SK-N-SH (cell line): ENCODE measurements at regions not wholly inside any gene's neighbourhood (a gene's known extent, or its start where the extent isn't known, plus 50 kb on each side); places are given as distances from the start of the nearest gene placed in this dataset.

Experiments used
- CTCF ChIA-PET: fragments of 300-600, 350-600 bp; formaldehyde crosslinking; extraction: SDS; loops from one replicate; lab custom pipeline; 2021; lab: Yijun Ruan, JAX
- POLR2A ChIA-PET: fragments of 350-600 bp; sonication (Branson Sonifier 250); formaldehyde crosslinking; extraction: SDS; loops from one replicate; lab custom pipeline; 2020; ENCODE audit warnings: antibody characterized with exemption, inconsistent platforms; lab: Yijun Ruan, JAX
- DNase-seq: peaks from one replicate; pipeline ENCODE4 v3.0.0; 2012
- H2AFZ ChIP-seq: fragments of 200-600 bp; sonication (generic); 2 replicates; pipeline ENCODE4 v1.8.1; 2016; ENCODE audit warnings: antibody characterized with exemption, mild to moderate bottlenecking, low read depth
- H3F3A ChIP-seq: fragments of 200-600 bp; sonication (generic); replicated peaks from 2 replicates; pipeline ENCODE3; 2016; ENCODE audit warnings: antibody characterized with exemption, mild to moderate bottlenecking; ENCODE audit not compliant: insufficient read depth
- H3K27ac ChIP-seq, 2 experiments: fragments of 200-500 bp in 1 of 2; fragments of 200-600 bp in 1 of 2; sonication (Bioruptor generic) in 1 of 2; sonication (generic), shearing (Covaris generic) in 1 of 2; 2 replicates each; pipeline versions ENCODE4 v1.5.1 to v1.6.1; 2014 to 2016; ENCODE audit warnings: low read depth in 2 of 2, inconsistent platforms in 1 of 2, low read length in 1 of 2, mild to moderate bottlenecking in 1 of 2, mixed read lengths in 1 of 2
- H3K27me3 ChIP-seq: fragments of 200-600 bp; sonication (generic), shearing (Covaris generic); 2 replicates; pipeline ENCODE4 v1.6.1; 2016; ENCODE audit warnings: mixed run types; ENCODE audit not compliant: insufficient read depth
- H3K36me3 ChIP-seq, 2 experiments: fragments of 200-500 bp in 1 of 2; fragments of 200-600 bp in 1 of 2; sonication (Bioruptor generic) in 1 of 2; sonication (generic) in 1 of 2; replicated peaks in 1 of 2; 2 replicates each; pipeline versions ENCODE3 to v1.5.1; 2014 to 2016; ENCODE audit warnings: low read length in 1 of 2, mild to moderate bottlenecking in 1 of 2; ENCODE audit not compliant: insufficient read depth in 2 of 2, control insufficient read depth in 1 of 2
- H3K4me1 ChIP-seq, 2 experiments: fragments of 200-500 bp in 1 of 2; fragments of 200-600 bp in 1 of 2; sonication (Bioruptor generic) in 1 of 2; sonication (generic), shearing (Covaris generic) in 1 of 2; 2 replicates each; pipeline versions ENCODE4 v1.5.1 to v1.6.1; 2014 to 2016; ENCODE audit warnings: low read depth in 1 of 2, low read length in 1 of 2, mixed run types in 1 of 2; ENCODE audit not compliant: insufficient read depth in 2 of 2, control insufficient read depth in 1 of 2
- H3K4me2 ChIP-seq: fragments of 200-600 bp; sonication (generic), shearing (Covaris generic); 2 replicates; pipeline ENCODE4 v1.6.1; 2017; ENCODE audit warnings: mixed run types
- H3K4me3 ChIP-seq, 2 experiments: fragments of 200-500 bp in 1 of 2; fragments of 200-600 bp in 1 of 2; sonication (Bioruptor generic) in 1 of 2; sonication (generic), shearing (Covaris generic) in 1 of 2; 2 replicates each; pipeline versions ENCODE4 v1.5.1 to v1.8.1; 2014 to 2016; ENCODE audit warnings: low read depth in 2 of 2, inconsistent platforms in 1 of 2, low read length in 1 of 2, mild to moderate bottlenecking in 1 of 2, mixed read lengths in 1 of 2, moderate library complexity in 1 of 2
- H3K79me2 ChIP-seq: fragments of 200-600 bp; sonication (generic); 2 replicates; pipeline ENCODE4 v1.8.1; 2017; ENCODE audit warnings: mild to moderate bottlenecking; ENCODE audit not compliant: insufficient read depth
- H3K9ac ChIP-seq: fragments of 200-600 bp; sonication (generic); 2 replicates; pipeline ENCODE4 v1.6.1; 2017; ENCODE audit warnings: mixed run types
- H3K9me2 ChIP-seq: fragments of 200-600 bp; sonication (generic); 2 replicates; pipeline ENCODE4 v1.6.1; 2017; ENCODE audit warnings: mixed run types
- H3K9me3 ChIP-seq: fragments of 200-600 bp; sonication (generic); 2 replicates; pipeline ENCODE4 v1.6.1; 2017; ENCODE audit warnings: mixed run types, mild to moderate bottlenecking, moderate library complexity
- H4K20me1 ChIP-seq: fragments of 200-600 bp; sonication (generic); 2 replicates; pipeline ENCODE4 v1.6.1; 2017; ENCODE audit warnings: mild to moderate bottlenecking, mixed run types; ENCODE audit not compliant: insufficient read depth
- CHD2 ChIP-seq: fragments of 150-350 bp; IDR thresholded peaks from 2 replicates; pipeline ENCODE4 v1.6.1; 2018; ENCODE audit warnings: low read length; ENCODE audit not compliant: partially characterized antibody
- CTCF ChIP-seq: fragments of 200-600 bp; sonication (generic); IDR thresholded peaks from 2 replicates; pipeline ENCODE4 v1.6.1; 2017; ENCODE audit warnings: antibody characterized with exemption, mild to moderate bottlenecking, moderate library complexity
- ELF1 ChIP-seq: IDR thresholded peaks from 2 replicates; pipeline ENCODE4 v1.4.0; 2012
- FOXJ3 ChIP-seq: sonication (generic); formaldehyde crosslinking; IDR thresholded peaks from 2 replicates; pipeline ENCODE4 v1.5.1; 2020; ENCODE audit warnings: mild to moderate bottlenecking, missing genetic modification reagents
- FOXM1 ChIP-seq: IDR thresholded peaks from 2 replicates; pipeline ENCODE4 v1.4.0; 2012; ENCODE audit warnings: low read depth, mild to moderate bottlenecking
- JUND ChIP-seq: IDR thresholded peaks from 2 replicates; pipeline ENCODE4 v1.4.0; 2012
- NRF1 ChIP-seq: IDR thresholded peaks from 2 replicates; pipeline ENCODE4 v1.6.1; 2012; ENCODE audit warnings: low read depth, mild to moderate bottlenecking, low read length
- RXRA ChIP-seq: IDR thresholded peaks from 2 replicates; pipeline ENCODE4 v1.4.0; 2012; ENCODE audit warnings: low read depth, mild to moderate bottlenecking, borderline replicate concordance
- SIN3A ChIP-seq: IDR thresholded peaks from 2 replicates; pipeline ENCODE4 v1.6.1; 2012; ENCODE audit warnings: low read depth, mild to moderate bottlenecking, low read length, moderate library complexity, borderline replicate concordance
- SMC3 ChIP-seq: IDR thresholded peaks from 2 replicates; pipeline ENCODE4 v1.6.1; 2012; ENCODE audit warnings: low read depth, low read length, improper control_type of control experiment
- TAF1 ChIP-seq: IDR thresholded peaks from 2 replicates; pipeline ENCODE4 v1.6.1; 2012; ENCODE audit warnings: low read depth, mild to moderate bottlenecking, low read length, moderate library complexity, borderline replicate concordance
- TCF12 ChIP-seq: IDR thresholded peaks from 2 replicates; pipeline ENCODE4 v1.4.0; 2012
- TEAD4 ChIP-seq: IDR thresholded peaks from 2 replicates; pipeline ENCODE4 v1.4.0; 2012; ENCODE audit warnings: mild to moderate bottlenecking, borderline replicate concordance; ENCODE audit not compliant: insufficient read depth
- USF1 ChIP-seq: IDR thresholded peaks from 2 replicates; pipeline ENCODE4 v1.4.0; 2012; ENCODE audit warnings: low read depth, borderline replicate concordance
- USF2 ChIP-seq: fragments of 150-350 bp; IDR thresholded peaks from 2 replicates; pipeline ENCODE4 v1.6.1; 2017; ENCODE audit warnings: antibody characterized with exemption, low read length, low read depth, borderline replicate concordance
- ZBTB33 ChIP-seq: IDR thresholded peaks from 2 replicates; pipeline ENCODE4 v1.4.0; 2012; ENCODE audit warnings: low read depth, borderline replicate concordance
- WGBS: methylation state at CpG from one replicate; pipeline ENCODE4 v1.1.6; 2017; ENCODE audit warnings: low lambda C conversion rate; 5-methylcytosine and 5-hydroxymethylcytosine counted together

GRCh38 chr3:14284694-14285547 lies 106.3 kb downstream of the LSM3 start (continued):
- TF ChIP-seq FOXM1 (no peak), ZBTB33 (no peak), NRF1 (no peak)

GRCh38 chr3:14285548-14285925 lies 106.9 kb downstream of the LSM3 start:
- TF ChIP-seq ELF1 (no peak), FOXM1 (no peak), SIN3A (no peak), TAF1 (no peak), RXRA (no peak), TEAD4 (no peak), NRF1 (no peak), JUND (no peak), TCF12 (no peak), USF2 (no peak), CHD2 (no peak), SMC3 (no peak), USF1 (no peak), CTCF (no peak), ZBTB33 (no peak), FOXJ3 (no peak)
- no peak overlapping the region for H3K4me2 ChIP-seq
- DNase-seq: no peak
- no peaks in the 10 kb centered on the region for H3K27me3 ChIP-seq
- CTCF ChIA-PET: no interaction called here
- H3K9ac ChIP-seq: no peak overlapping the region
- no peaks in the 10 kb centered on the region for H3F3A ChIP-seq
- H3K79me2 ChIP-seq: no peaks in the 10 kb centered on the region
- H3K36me3 ChIP-seq: no peaks in the 10 kb centered on the region
- H4K20me1 ChIP-seq: no peaks in the 10 kb centered on the region
- H3K9me3 ChIP-seq: no peaks in the 10 kb centered on the region
- H3K27ac ChIP-seq: no peak overlapping the region
- no peak overlapping the region for H2AFZ ChIP-seq
- 36% methylated on average over 4 of the region's 4 CpGs for WGBS
- H3K9me2 ChIP-seq: no peaks in the 10 kb centered on the region
- H3K4me3 ChIP-seq: no peak overlapping the region
- peaks cover 0 to 8% of the 10 kb centered on the region in 2 experiments; a peak in 1 of 4 replicates for H3K4me1 ChIP-seq
- POLR2A ChIA-PET: no interaction called here
